GM23338 (cell line): ENCODE measurements at regions not wholly inside any gene's neighbourhood (a gene's known extent, or its start where the extent isn't known, plus 50 kb on each side); places are given as distances from the start of the nearest gene placed in this dataset.

ENCODE experiments used
- ATAC-seq: fragments of 200-7000 bp; cut with Tn5 transposase; 3 replicates; pipeline ENCODE4 v1.9.1; 2020
- DNase-seq: peaks from one replicate; pipeline ENCODE4 v3.0.0-alpha.2; 2015; ENCODE audit warnings: low spot score
- H2AFZ ChIP-seq: fragments of 200-600 bp; sonication (generic); 2 replicates; pipeline ENCODE4 v1.8.0; 2016; ENCODE audit warnings: antibody characterized with exemption, mild to moderate bottlenecking, moderate library complexity
- H3F3A ChIP-seq: fragments of 200-600 bp; sonication (generic); replicated peaks from 2 replicates; pipeline ENCODE4 v1.8.0; 2017; ENCODE audit warnings: antibody characterized with exemption, mixed run types, low read depth
- H3K27ac ChIP-seq: fragments of 200-600 bp; sonication (generic); 2 replicates; pipeline ENCODE4 v1.6.1; 2016; ENCODE audit warnings: low read depth
- H3K27me3 ChIP-seq: fragments of 200-600 bp; sonication (generic); 2 replicates; pipeline ENCODE4 v1.8.0; 2016; ENCODE audit warnings: mild to moderate bottlenecking, mixed run types, moderate library complexity; ENCODE audit not compliant: insufficient read depth
- H3K36me3 ChIP-seq: fragments of 200-600 bp; sonication (generic); 2 replicates; pipeline ENCODE4 v1.8.0; 2016; ENCODE audit warnings: mild to moderate bottlenecking; ENCODE audit not compliant: insufficient read depth
- H3K4me1 ChIP-seq: fragments of 200-600 bp; sonication (generic); 2 replicates; pipeline ENCODE4 v1.8.0; 2016; ENCODE audit warnings: mild to moderate bottlenecking, moderate library complexity; ENCODE audit not compliant: insufficient read depth
- H3K4me2 ChIP-seq: fragments of 200-600 bp; sonication (generic); 2 replicates; pipeline ENCODE4 v1.7.1; 2017; ENCODE audit warnings: mixed run types
- H3K4me3 ChIP-seq: fragments of 200-600 bp; sonication (generic); 2 replicates; pipeline ENCODE4 v1.6.1; 2016; ENCODE audit warnings: mixed run types
- H3K79me2 ChIP-seq: fragments of 200-600 bp; sonication (generic); replicated peaks from 2 replicates; pipeline ENCODE4 v1.8.0; 2017; ENCODE audit warnings: mild to moderate bottlenecking; ENCODE audit not compliant: insufficient read depth
- H3K9me2 ChIP-seq: fragments of 200-600 bp; sonication (generic); 2 replicates; pipeline ENCODE4 v1.8.0; 2017; ENCODE audit not compliant: insufficient read depth
- H4K20me1 ChIP-seq: fragments of 200-600 bp; sonication (generic); replicated peaks from 2 replicates; pipeline ENCODE4 v1.8.0; 2017; ENCODE audit warnings: mild to moderate bottlenecking; ENCODE audit not compliant: insufficient read depth
- H3K27ac Mint-ChIP-seq: 2 replicates; pipeline ENCODE4 v1.8.0; 2020; ENCODE audit warnings: inconsistent platforms, mild to moderate bottlenecking, moderate library complexity, mixed read lengths
- H3K27me3 Mint-ChIP-seq: 3 replicates; pipeline ENCODE4 v1.8.0; 2022; ENCODE audit warnings: low read depth, mild to moderate bottlenecking, moderate library complexity, mixed read lengths, inconsistent platforms; ENCODE audit not compliant: insufficient read depth, poor library complexity
- H3K36me3 Mint-ChIP-seq: 3 replicates; pipeline ENCODE4 v1.8.0; 2021; ENCODE audit warnings: low read depth, mild to moderate bottlenecking, inconsistent platforms, moderate library complexity, mixed read lengths
- H3K4me1 Mint-ChIP-seq: 3 replicates; pipeline ENCODE4 v1.8.0; 2020; ENCODE audit warnings: mild to moderate bottlenecking, inconsistent platforms, mixed read lengths
- H3K4me3 Mint-ChIP-seq: 3 replicates; pipeline ENCODE4 v1.8.0; 2021; ENCODE audit warnings: moderate library complexity, mild to moderate bottlenecking, inconsistent platforms, mixed read lengths
- H3K9me3 Mint-ChIP-seq: 3 replicates; pipeline ENCODE4 v1.8.0; 2020; ENCODE audit warnings: moderate library complexity, mild to moderate bottlenecking, inconsistent platforms, mixed read lengths
- CREB1 ChIP-seq: fragments of 250-450 bp; sonication (Bioruptor Pico); IDR thresholded peaks from 2 replicates; pipeline ENCODE4 v1.5.0; 2020; ENCODE audit warnings: low read depth, mild to moderate bottlenecking, moderate library complexity
- ETS1 ChIP-seq: IDR thresholded peaks from 2 replicates; pipeline ENCODE4 v1.6.1; 2016; ENCODE audit warnings: antibody characterized with exemption
- EZH2 ChIP-seq: fragments of 200-600 bp; sonication (generic); IDR thresholded peaks from one replicate; pipeline ENCODE4 v1.8.0; 2017; ENCODE audit warnings: antibody characterized with exemption, mild to moderate bottlenecking, low read depth; ENCODE audit not compliant: unreplicated experiment
- EZH2phosphoT487 ChIP-seq: fragments of 200-600 bp; sonication (generic); IDR thresholded peaks from one replicate; pipeline ENCODE4 v1.8.1; 2018; ENCODE audit warnings: antibody characterized with exemption; ENCODE audit not compliant: unreplicated experiment
- JUNB ChIP-seq: IDR thresholded peaks from one replicate; pipeline ENCODE4 v1.6.1; 2016; ENCODE audit warnings: antibody characterized with exemption; ENCODE audit not compliant: unreplicated experiment
- NANOG ChIP-seq: IDR thresholded peaks from 2 replicates; pipeline ENCODE4 v1.6.1; 2016; ENCODE audit warnings: antibody characterized with exemption, borderline replicate concordance
- POLR2AphosphoS5 ChIP-seq: IDR thresholded peaks from 2 replicates; pipeline ENCODE4 v1.6.1; 2016; ENCODE audit warnings: antibody characterized with exemption, low read depth
- STAT1 ChIP-seq: IDR thresholded peaks from one replicate; pipeline ENCODE4 v1.6.1; 2016; ENCODE audit warnings: antibody characterized with exemption; ENCODE audit not compliant: unreplicated experiment
- ZNF114 ChIP-seq: fragments of 250-450 bp; sonication (Bioruptor Pico); IDR thresholded peaks from 2 replicates; pipeline ENCODE4 v1.5.0; 2020; ENCODE audit warnings: mild to moderate bottlenecking, moderate library complexity
- ZNF331 ChIP-seq: fragments of 250-450 bp; sonication (Bioruptor Pico); IDR thresholded peaks from 2 replicates; pipeline ENCODE4 v1.5.0; 2020; ENCODE audit warnings: low read depth, mild to moderate bottlenecking, moderate library complexity
- ZNF462 ChIP-seq: fragments of 250-450 bp; sonication (Bioruptor Pico); IDR thresholded peaks from 2 replicates; pipeline ENCODE4 v1.5.0; 2020; ENCODE audit warnings: mild to moderate bottlenecking, moderate library complexity
- TF ChIP-seq, protein P1 (sequence below), 2 experiments: fragments of 200-600 bp in 1 of 2; sonication (generic) in 1 of 2; conservative IDR thresholded peaks; 2 replicates each; pipeline versions ENCODE4 v1.5.1 to v1.6.1; 2016 to 2017; ENCODE audit warnings: antibody characterized with exemption in 2 of 2, low read depth in 2 of 2, mild to moderate bottlenecking in 2 of 2, moderate library complexity in 1 of 2
- TF ChIP-seq, protein P2 (sequence below): IDR thresholded peaks from one replicate; pipeline ENCODE4 v1.6.1; 2018; ENCODE audit warnings: antibody characterized with exemption; ENCODE audit not compliant: unreplicated experiment

DNA sequence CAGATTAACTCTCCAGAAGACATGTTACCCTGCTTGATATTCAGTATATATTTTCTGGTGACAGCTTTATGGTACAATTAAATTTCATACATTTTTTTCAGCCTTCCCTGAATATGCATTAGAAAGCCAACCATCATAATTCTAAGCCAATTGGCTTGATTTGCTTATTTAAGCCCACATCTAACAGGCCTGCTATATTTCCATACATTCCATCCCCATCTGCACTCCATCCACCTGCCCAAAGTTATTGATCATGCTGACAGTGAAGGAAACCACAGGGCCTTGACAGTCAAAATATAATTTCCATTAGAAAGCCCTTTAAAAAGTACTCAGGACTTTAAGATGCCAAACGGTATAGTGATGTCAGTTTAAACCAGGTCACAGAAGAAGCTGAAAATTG, 164.3 kb downstream of the GXYLT1 start:
- H3K9me3 Mint-ChIP-seq: peaks cover 28% of the 10 kb centered on the region
- no peak overlapping the region for H2AFZ ChIP-seq
- peaks cover 4% of the 10 kb centered on the region; the same call in 1 of the 2 replicates for H3K36me3 ChIP-seq
- H3K9me2 ChIP-seq: no peaks in the 10 kb centered on the region
- peaks cover 14% of the 10 kb centered on the region for H3K4me1 Mint-ChIP-seq
- peaks cover 14% of the 10 kb centered on the region for H3K36me3 Mint-ChIP-seq
- H3K27ac ChIP-seq: no peak overlapping the region
- H3K4me3 ChIP-seq: no peak overlapping the region
- ATAC-seq (no peak), DNase-seq (no peak)
- no peak overlapping the region for H3K27ac Mint-ChIP-seq
- no peak overlapping the region for H3K4me2 ChIP-seq
- H3F3A ChIP-seq: no peaks in the 10 kb centered on the region
- no peaks in the 10 kb centered on the region for H3K27me3 Mint-ChIP-seq
- H3K79me2 ChIP-seq: no peaks in the 10 kb centered on the region
- no peak for TF ChIP-seq EZH2phosphoT487
- TF ChIP-seq, protein P1, sequence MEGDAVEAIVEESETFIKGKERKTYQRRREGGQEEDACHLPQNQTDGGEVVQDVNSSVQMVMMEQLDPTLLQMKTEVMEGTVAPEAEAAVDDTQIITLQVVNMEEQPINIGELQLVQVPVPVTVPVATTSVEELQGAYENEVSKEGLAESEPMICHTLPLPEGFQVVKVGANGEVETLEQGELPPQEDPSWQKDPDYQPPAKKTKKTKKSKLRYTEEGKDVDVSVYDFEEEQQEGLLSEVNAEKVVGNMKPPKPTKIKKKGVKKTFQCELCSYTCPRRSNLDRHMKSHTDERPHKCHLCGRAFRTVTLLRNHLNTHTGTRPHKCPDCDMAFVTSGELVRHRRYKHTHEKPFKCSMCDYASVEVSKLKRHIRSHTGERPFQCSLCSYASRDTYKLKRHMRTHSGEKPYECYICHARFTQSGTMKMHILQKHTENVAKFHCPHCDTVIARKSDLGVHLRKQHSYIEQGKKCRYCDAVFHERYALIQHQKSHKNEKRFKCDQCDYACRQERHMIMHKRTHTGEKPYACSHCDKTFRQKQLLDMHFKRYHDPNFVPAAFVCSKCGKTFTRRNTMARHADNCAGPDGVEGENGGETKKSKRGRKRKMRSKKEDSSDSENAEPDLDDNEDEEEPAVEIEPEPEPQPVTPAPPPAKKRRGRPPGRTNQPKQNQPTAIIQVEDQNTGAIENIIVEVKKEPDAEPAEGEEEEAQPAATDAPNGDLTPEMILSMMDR (conservative IDR thresholded peaks at IDR 0.05; ENCODE audit: low read depth in 2 of 2): no peak
- TF ChIP-seq STAT1: no peak
- TF ChIP-seq ETS1: no peak
- no peak for TF ChIP-seq CREB1 (CRISPR knock-in tag)
- TF ChIP-seq EZH2: no peak
- TF ChIP-seq, protein P2, sequence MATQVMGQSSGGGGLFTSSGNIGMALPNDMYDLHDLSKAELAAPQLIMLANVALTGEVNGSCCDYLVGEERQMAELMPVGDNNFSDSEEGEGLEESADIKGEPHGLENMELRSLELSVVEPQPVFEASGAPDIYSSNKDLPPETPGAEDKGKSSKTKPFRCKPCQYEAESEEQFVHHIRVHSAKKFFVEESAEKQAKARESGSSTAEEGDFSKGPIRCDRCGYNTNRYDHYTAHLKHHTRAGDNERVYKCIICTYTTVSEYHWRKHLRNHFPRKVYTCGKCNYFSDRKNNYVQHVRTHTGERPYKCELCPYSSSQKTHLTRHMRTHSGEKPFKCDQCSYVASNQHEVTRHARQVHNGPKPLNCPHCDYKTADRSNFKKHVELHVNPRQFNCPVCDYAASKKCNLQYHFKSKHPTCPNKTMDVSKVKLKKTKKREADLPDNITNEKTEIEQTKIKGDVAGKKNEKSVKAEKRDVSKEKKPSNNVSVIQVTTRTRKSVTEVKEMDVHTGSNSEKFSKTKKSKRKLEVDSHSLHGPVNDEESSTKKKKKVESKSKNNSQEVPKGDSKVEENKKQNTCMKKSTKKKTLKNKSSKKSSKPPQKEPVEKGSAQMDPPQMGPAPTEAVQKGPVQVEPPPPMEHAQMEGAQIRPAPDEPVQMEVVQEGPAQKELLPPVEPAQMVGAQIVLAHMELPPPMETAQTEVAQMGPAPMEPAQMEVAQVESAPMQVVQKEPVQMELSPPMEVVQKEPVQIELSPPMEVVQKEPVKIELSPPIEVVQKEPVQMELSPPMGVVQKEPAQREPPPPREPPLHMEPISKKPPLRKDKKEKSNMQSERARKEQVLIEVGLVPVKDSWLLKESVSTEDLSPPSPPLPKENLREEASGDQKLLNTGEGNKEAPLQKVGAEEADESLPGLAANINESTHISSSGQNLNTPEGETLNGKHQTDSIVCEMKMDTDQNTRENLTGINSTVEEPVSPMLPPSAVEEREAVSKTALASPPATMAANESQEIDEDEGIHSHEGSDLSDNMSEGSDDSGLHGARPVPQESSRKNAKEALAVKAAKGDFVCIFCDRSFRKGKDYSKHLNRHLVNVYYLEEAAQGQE: no peak
- TF ChIP-seq ZNF331: no peak
- no peak for TF ChIP-seq NANOG
- no peak for TF ChIP-seq POLR2AphosphoS5
- no peak for TF ChIP-seq JUNB
- no peak for TF ChIP-seq ZNF114
- no peak for TF ChIP-seq ZNF462 (CRISPR knock-in tag)
- H3K27me3 ChIP-seq: no peaks in the 10 kb centered on the region
- H3K4me3 Mint-ChIP-seq: no peak overlapping the region
- H4K20me1 ChIP-seq: no peaks in the 10 kb centered on the region
- H3K4me1 ChIP-seq: no peaks in the 10 kb centered on the region
